CD4-positive, alpha-beta T cell treated with Interleukin-2 at 100 ng/mL for 4 hours (primary cell): ENCODE measurements at regions not wholly inside any gene's neighbourhood (a gene's known extent, or its start where the extent isn't known, plus 50 kb on each side); places are given as distances from the start of the nearest gene placed in this dataset.

Source experiments
- DNase-seq: peaks from one replicate; pipeline ENCODE4 v3.0.0-alpha.2; 2020; ENCODE audit warnings: low spot score

DNA sequence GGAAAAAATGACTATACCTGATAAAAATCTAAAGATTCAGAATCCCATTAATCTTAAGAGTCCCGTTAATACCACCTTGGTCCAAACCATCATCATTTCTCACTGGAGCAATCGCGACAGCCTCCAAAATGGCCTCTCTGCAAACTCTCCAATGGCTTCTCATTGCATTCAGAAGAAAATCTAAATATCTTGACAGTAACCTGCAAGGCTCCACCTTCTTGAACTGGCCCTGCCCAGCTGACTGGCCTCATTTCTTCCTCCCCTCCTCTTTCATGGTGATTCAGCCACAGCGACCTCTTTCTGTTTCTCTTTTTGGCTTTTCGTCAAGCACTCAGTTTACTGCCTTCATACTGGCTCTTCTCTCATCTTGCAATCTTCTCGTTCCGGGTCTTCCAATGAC lies 56.2 kb upstream of the GPRIN3 start:
- DNase-seq = no peak

DNA sequence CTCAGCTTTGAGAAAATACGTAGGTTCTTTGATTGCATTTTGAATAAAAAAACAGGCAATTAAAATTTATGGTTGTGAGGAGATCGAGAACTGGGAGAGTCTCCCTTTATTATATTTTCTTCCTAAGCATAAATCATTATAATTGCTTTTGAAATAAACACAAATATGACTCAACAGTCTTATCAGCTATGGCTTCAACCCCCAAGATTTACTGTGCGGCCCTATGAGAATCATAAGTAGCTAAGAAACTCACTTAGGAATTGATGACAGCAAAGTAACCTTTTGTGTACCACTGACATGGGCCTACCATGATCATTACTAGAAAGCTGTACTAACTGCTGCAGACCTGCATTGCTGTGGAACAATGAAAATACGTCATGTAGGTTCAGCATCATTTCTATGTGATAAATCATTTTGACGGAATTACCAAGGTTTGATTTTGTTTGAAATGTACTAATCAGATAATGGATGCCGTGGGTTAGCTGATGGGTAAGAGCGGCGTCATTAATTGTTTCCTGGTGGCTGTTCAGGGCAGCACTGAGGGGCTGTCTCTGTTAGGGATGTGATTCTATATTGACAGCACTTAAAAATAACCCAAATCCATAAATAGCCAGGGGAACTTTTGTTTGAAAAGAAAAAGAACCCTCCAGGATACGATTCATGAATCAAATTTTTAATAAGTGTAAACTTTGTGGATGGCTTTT lies 51.5 kb upstream of the GPRIN3 start:
- no peak for DNase-seq

DNA sequence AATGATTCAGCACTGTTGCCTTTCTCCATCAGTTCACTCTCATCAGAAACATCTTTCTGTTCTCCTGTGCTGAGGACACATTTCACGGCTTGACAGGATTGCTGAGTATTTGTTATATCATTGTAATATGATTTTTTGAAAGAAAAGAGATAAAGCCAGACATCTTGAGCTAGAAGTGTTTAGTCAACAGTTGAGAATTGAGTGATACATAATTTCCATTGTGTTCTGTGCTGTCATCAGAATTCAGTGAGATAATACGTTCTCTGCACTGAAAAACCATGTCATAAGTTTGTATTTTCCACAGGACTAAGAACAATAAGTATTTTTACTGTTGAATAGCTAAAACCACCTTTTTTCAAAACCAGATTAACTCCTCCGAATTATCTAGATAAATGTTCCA lies 50.2 kb upstream of the GPRIN3 start:
- DNase-seq = no peak
